CD14-positive monocyte (primary cell): ENCODE measurements at regions not wholly inside any gene's neighbourhood (a gene's known extent, or its start where the extent isn't known, plus 50 kb on each side); places are given as distances from the start of the nearest gene placed in this dataset.

ENCODE experiments used
- DNase-seq, 3 donors: peaks; one replicate each; pipeline ENCODE4 v3.0.0-alpha.2; 2011 to 2022
- H2AFZ ChIP-seq: 2 replicates; pipeline ENCODE4 v1.6.0; 2012; ENCODE audit warnings: mild to moderate bottlenecking, low read depth, low read length, inconsistent platforms; ENCODE audit not compliant: insufficient read depth, poor library complexity, severe bottlenecking
- H3K27ac ChIP-seq, 2 donors: 1 replicate in 1 of 2; 2 replicates in 1 of 2; pipeline ENCODE4 v1.5.1; 2012 to 2013; ENCODE audit warnings: low read length in 2 of 2, control low read depth in 1 of 2, inconsistent platforms in 1 of 2, low read depth in 1 of 2, mild to moderate bottlenecking in 1 of 2
- H3K27me3 ChIP-seq, 2 donors: one replicate each; pipeline versions ENCODE4 v1.6.0 to v1.6.1; 2011 to 2013; ENCODE audit warnings: low read length in 2 of 2; ENCODE audit not compliant: control insufficient read depth in 2 of 2, insufficient read depth in 2 of 2
- H3K36me3 ChIP-seq, 2 donors: replicated peaks in 1 of 2; 1 replicate in 1 of 2; 2 replicates in 1 of 2; pipeline versions ENCODE4 v1.5.1 to v1.6.1; 2012 to 2013; ENCODE audit warnings: low read length in 2 of 2, control low read depth in 1 of 2, inconsistent platforms in 1 of 2, mild to moderate bottlenecking in 1 of 2; ENCODE audit not compliant: insufficient read depth in 2 of 2, control insufficient read depth in 1 of 2
- H3K4me1 ChIP-seq, 2 donors: 1 replicate in 1 of 2; 2 replicates in 1 of 2; pipeline versions ENCODE4 v1.5.1 to v1.6.1; 2012 to 2013; ENCODE audit warnings: low read length in 2 of 2, control low read depth in 1 of 2, inconsistent platforms in 1 of 2, mild to moderate bottlenecking in 1 of 2, moderate library complexity in 1 of 2; ENCODE audit not compliant: insufficient read depth in 2 of 2, control insufficient read depth in 1 of 2
- H3K4me2 ChIP-seq: replicated peaks from 2 replicates; pipeline ENCODE3; 2012; ENCODE audit warnings: low read length, moderate library complexity, mild to moderate bottlenecking; ENCODE audit not compliant: poor library complexity, severe bottlenecking; ENCODE audit errors: extremely low read depth
- H3K4me3 ChIP-seq, 3 experiments: fragments of 200-600 bp in 1 of 3; sonication (generic) in 1 of 3; replicated peaks in 1 of 3; 1 replicate in 2 of 3; 2 replicates in 1 of 3; pipeline ENCODE4 v1.5.1; 2011 to 2013; ENCODE audit warnings: low read length in 3 of 3, mild to moderate bottlenecking in 3 of 3, control low read depth in 2 of 3, low read depth in 2 of 3, inconsistent platforms in 1 of 3, moderate library complexity in 1 of 3
- H3K79me2 ChIP-seq: 2 replicates; pipeline ENCODE4 v1.6.0; 2012; ENCODE audit warnings: mild to moderate bottlenecking, control low read depth, inconsistent platforms, low read length, moderate library complexity; ENCODE audit not compliant: insufficient read depth
- H3K9ac ChIP-seq: 2 replicates; pipeline ENCODE4 v1.6.0; 2017; ENCODE audit warnings: low read length, mild to moderate bottlenecking; ENCODE audit not compliant: insufficient read depth, poor library complexity, severe bottlenecking
- H3K9me3 ChIP-seq, 2 donors: replicated peaks in 1 of 2; 1 replicate in 1 of 2; 2 replicates in 1 of 2; pipeline versions ENCODE4 v1.5.1 to v1.6.1; 2012 to 2013; ENCODE audit warnings: low read length in 2 of 2, control low read depth in 1 of 2; ENCODE audit not compliant: control insufficient read depth in 1 of 2, insufficient read depth in 1 of 2
- H4K20me1 ChIP-seq: 2 replicates; pipeline ENCODE4 v1.6.0; 2012; ENCODE audit warnings: mild to moderate bottlenecking, low read length, control low read depth, moderate library complexity; ENCODE audit not compliant: insufficient read depth
- H3K27ac Mint-ChIP-seq, 7 donors: one replicate each; pipeline ENCODE4 v1.8.0; 2020; ENCODE audit warnings: mild to moderate bottlenecking in 7 of 7, mixed read lengths in 7 of 7, moderate library complexity in 6 of 7, inconsistent platforms in 2 of 7
- H3K27me3 Mint-ChIP-seq, 3 donors: one replicate each; pipeline ENCODE4 v1.8.0; 2021 to 2022; ENCODE audit warnings: low read depth in 3 of 3, mild to moderate bottlenecking in 3 of 3, mixed read lengths in 3 of 3, moderate library complexity in 3 of 3, inconsistent platforms in 1 of 3
- H3K36me3 Mint-ChIP-seq, 2 donors: one replicate each; pipeline ENCODE4 v1.8.0; 2020; ENCODE audit warnings: mixed read lengths in 2 of 2, inconsistent platforms in 1 of 2, mild to moderate bottlenecking in 1 of 2
- H3K4me1 Mint-ChIP-seq: one replicate; pipeline ENCODE4 v1.8.0; 2020; ENCODE audit warnings: mild to moderate bottlenecking, mixed read lengths
- H3K4me3 Mint-ChIP-seq, 2 donors: one replicate each; pipeline ENCODE4 v1.8.0; 2020; ENCODE audit warnings: mild to moderate bottlenecking in 2 of 2, mixed read lengths in 2 of 2, moderate library complexity in 1 of 2
- H3K9me3 Mint-ChIP-seq, 7 donors: one replicate each; pipeline ENCODE4 v1.8.0; 2020 to 2022; ENCODE audit warnings: mixed read lengths in 7 of 7, mild to moderate bottlenecking in 6 of 7, moderate library complexity in 6 of 7, inconsistent platforms in 2 of 7
- WGBS: methylation state at CpG from one replicate; pipeline ENCODE4 v1.1.5; 2013; ENCODE audit warnings: missing lambda C conversion rate; ENCODE audit not compliant: insufficient coverage; 5-methylcytosine and 5-hydroxymethylcytosine counted together
- intact Hi-C, 2 donors: fragments of 100-400 bp; cut with micrococcal nuclease; formaldehyde crosslinking; loops; one replicate each; pipeline versions ENCODE4 v1.15.0 to v1.15.1; 2023
- TF ChIP-seq, protein P1 (sequence below): fragments of 200-600 bp; IDR thresholded peaks from one replicate; pipeline ENCODE4 v1.8.0; 2022; ENCODE audit warnings: antibody characterized with exemption, mild to moderate bottlenecking

DNA sequence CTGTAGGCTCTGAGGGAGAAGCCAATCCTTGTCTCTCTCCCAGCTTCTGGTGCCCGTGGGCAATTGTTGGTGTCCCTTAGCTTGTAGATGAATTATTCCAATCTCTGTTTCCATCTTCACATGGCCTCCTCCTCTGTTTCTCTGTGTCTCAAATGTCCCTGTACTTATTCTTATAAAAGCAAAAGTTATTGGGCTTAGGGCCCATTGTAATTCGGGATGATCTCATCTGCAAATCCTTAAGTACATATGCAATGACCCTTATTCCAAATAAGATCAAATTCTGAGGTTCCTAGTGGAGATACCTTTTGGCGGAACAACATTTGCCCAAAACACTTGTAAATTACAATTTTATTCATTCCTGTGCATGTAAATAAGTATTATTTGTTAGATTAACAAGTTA lies 147.4 kb upstream of the EPHA3 start:
- Histone ChIP-seq H3K4me2 (no peak overlapping the region), H3K4me1 (no peaks in the 10 kb centered on the region), H3K9me3 (peaks cover 0 to 8% of the 10 kb centered on the region in 2 donors), H3K27ac (no peak overlapping the region), H4K20me1 (no peaks in the 10 kb centered on the region), H3K27me3 (no peaks in the 10 kb centered on the region), H3K36me3 (no peaks in the 10 kb centered on the region), H3K4me3 (no peak overlapping the region), H3K79me2 (no peaks in the 10 kb centered on the region), H3K9ac (no peak overlapping the region), H2AFZ (no peak overlapping the region)
- Mint-ChIP-seq H3K27ac (no peak overlapping the region), H3K36me3 (no peaks in the 10 kb centered on the region), H3K4me3 (no peak overlapping the region), H3K27me3 (no peaks in the 10 kb centered on the region), H3K4me1 (no peaks in the 10 kb centered on the region), H3K9me3 (peaks cover 0 to 5% (median 0%) of the 10 kb centered on the region in 7 donors)
- TF ChIP-seq, protein P1, sequence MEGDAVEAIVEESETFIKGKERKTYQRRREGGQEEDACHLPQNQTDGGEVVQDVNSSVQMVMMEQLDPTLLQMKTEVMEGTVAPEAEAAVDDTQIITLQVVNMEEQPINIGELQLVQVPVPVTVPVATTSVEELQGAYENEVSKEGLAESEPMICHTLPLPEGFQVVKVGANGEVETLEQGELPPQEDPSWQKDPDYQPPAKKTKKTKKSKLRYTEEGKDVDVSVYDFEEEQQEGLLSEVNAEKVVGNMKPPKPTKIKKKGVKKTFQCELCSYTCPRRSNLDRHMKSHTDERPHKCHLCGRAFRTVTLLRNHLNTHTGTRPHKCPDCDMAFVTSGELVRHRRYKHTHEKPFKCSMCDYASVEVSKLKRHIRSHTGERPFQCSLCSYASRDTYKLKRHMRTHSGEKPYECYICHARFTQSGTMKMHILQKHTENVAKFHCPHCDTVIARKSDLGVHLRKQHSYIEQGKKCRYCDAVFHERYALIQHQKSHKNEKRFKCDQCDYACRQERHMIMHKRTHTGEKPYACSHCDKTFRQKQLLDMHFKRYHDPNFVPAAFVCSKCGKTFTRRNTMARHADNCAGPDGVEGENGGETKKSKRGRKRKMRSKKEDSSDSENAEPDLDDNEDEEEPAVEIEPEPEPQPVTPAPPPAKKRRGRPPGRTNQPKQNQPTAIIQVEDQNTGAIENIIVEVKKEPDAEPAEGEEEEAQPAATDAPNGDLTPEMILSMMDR, result no peak
- intact Hi-C loops, result no loop called here
- no peak for DNase-seq
- WGBS, result no CpG with 5 or more reads among the region's 3 CpGs

DNA sequence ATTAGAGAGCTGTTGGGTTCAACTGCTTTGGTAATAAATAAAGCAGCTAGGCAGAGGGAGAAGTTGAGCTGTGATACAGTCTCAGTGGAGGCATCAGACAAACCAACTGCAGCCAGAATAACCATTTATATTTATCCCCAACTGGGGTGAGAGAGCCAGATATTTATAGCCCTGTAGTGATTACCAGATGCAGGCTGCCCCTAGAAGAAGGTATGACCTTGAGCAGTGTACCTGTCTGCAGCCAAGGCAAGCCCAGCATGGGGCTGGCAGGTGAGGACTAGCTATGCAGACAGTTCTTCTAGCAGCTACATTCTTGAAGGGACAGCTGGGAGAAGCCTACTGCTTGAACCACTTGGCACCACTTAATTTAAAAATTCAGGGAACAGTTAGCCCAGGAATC lies 144.4 kb upstream of the EPHA3 start:
- Histone ChIP-seq H3K9ac (no peak overlapping the region), H3K4me3 (no peak overlapping the region), H3K27me3 (no peaks in the 10 kb centered on the region), H3K4me1 (no peaks in the 10 kb centered on the region), H3K9me3 (peaks cover 0 to 8% of the 10 kb centered on the region in 2 donors), H3K79me2 (no peaks in the 10 kb centered on the region), H3K36me3 (no peaks in the 10 kb centered on the region), H3K27ac (no peak overlapping the region), H3K4me2 (no peak overlapping the region), H2AFZ (no peak overlapping the region), H4K20me1 (no peaks in the 10 kb centered on the region)
- DNase-seq, result no peak
- H3K27ac Mint-ChIP-seq, result no peak overlapping the region
- H3K4me1 Mint-ChIP-seq, result no peaks in the 10 kb centered on the region
- H3K4me3 Mint-ChIP-seq, result no peak overlapping the region
- peaks cover 0 to 5% (median 0%) of the 10 kb centered on the region in 7 donors for H3K9me3 Mint-ChIP-seq
- H3K27me3 Mint-ChIP-seq, result no peaks in the 10 kb centered on the region
- H3K36me3 Mint-ChIP-seq, result no peaks in the 10 kb centered on the region
- TF ChIP-seq, protein P1, result no peak
- intact Hi-C loops, result no loop called here
